Neural cell (in vitro differentiated cells): ENCODE measurements at regions not wholly inside any gene's neighbourhood (a gene's known extent, or its start where the extent isn't known, plus 50 kb on each side); places are given as distances from the start of the nearest gene placed in this dataset.

Experiments used
- EP300 ChIP-seq: fragments of 450-650 bp; conservative IDR thresholded peaks from 2 replicates; pipeline ENCODE4 v1.6.1; 2014; ENCODE audit warnings: antibody characterized with exemption, mild to moderate bottlenecking, moderate library complexity; ENCODE audit not compliant: poor library complexity, severe bottlenecking
- EZH2 ChIP-seq: fragments of 200-600, 300-800 bp; shearing (Covaris generic), sonication (generic); IDR thresholded peaks from 2 replicates; pipeline ENCODE4 v1.6.1; 2014; ENCODE audit warnings: antibody characterized with exemption, low read length, borderline replicate concordance, mild to moderate bottlenecking; ENCODE audit not compliant: insufficient read depth, poor library complexity, severe bottlenecking
- RAD21 ChIP-seq: fragments of 450-650 bp; conservative IDR thresholded peaks from 2 replicates; pipeline ENCODE4 v1.6.1; 2014; ENCODE audit warnings: antibody characterized with exemption, mild to moderate bottlenecking, moderate library complexity
- SMC3 ChIP-seq: fragments of 450-650 bp; conservative IDR thresholded peaks from 2 replicates; pipeline ENCODE4 v1.6.1; 2014; ENCODE audit warnings: antibody characterized with exemption, mild to moderate bottlenecking, moderate library complexity; ENCODE audit not compliant: poor library complexity
- TF ChIP-seq, protein P1 (sequence below): fragments of 450-650 bp; IDR thresholded peaks from 2 replicates; pipeline ENCODE4 v1.5.1; 2014; ENCODE audit warnings: antibody characterized with exemption, mild to moderate bottlenecking, moderate library complexity; ENCODE audit not compliant: poor library complexity, severe bottlenecking

DNA sequence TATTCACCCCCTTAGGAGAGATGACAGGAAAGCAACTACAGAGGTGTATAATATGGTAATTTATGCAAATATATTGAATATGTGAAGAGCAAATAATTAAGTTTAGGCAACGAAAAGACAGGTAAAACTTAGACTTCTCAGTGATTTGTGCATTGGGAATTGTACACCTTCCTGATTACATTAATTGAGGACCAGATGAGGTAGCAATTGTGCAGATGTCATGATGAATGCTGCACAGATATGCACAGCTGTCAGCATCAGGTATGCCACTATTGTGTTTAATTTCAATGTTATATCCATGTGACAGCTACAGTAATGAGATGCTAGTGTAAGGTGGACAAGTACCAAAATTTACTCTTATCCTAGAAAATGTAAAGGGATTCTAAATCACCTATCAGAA, 267.2 kb upstream of the FSIP2 start:
- TF ChIP-seq EP300 (peak; percentile 73), RAD21 (no peak), SMC3 (no peak), EZH2 (no peak)
- TF ChIP-seq, protein P1, sequence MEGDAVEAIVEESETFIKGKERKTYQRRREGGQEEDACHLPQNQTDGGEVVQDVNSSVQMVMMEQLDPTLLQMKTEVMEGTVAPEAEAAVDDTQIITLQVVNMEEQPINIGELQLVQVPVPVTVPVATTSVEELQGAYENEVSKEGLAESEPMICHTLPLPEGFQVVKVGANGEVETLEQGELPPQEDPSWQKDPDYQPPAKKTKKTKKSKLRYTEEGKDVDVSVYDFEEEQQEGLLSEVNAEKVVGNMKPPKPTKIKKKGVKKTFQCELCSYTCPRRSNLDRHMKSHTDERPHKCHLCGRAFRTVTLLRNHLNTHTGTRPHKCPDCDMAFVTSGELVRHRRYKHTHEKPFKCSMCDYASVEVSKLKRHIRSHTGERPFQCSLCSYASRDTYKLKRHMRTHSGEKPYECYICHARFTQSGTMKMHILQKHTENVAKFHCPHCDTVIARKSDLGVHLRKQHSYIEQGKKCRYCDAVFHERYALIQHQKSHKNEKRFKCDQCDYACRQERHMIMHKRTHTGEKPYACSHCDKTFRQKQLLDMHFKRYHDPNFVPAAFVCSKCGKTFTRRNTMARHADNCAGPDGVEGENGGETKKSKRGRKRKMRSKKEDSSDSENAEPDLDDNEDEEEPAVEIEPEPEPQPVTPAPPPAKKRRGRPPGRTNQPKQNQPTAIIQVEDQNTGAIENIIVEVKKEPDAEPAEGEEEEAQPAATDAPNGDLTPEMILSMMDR = no peak
